OCI-LY7 (cell line): ENCODE measurements at regions not wholly inside any gene's neighbourhood (a gene's known extent, or its start where the extent isn't known, plus 50 kb on each side); places are given as distances from the start of the nearest gene placed in this dataset.
"Not testable (repeated sequence)": the region's sequence is repeated elsewhere in the genome, so short reads cannot be mapped to it uniquely, and the experiment has no call there.

Source experiments
- CTCF ChIP-seq: fragments of 200-600 bp; sonication (generic); conservative IDR thresholded peaks from 2 replicates; pipeline ENCODE4 v1.5.1; 2014; ENCODE audit warnings: mild to moderate bottlenecking, antibody characterized with exemption, low read length, moderate library complexity, mixed read lengths
- EZH2phosphoT487 ChIP-seq: fragments of 200-600 bp; sonication (generic); IDR thresholded peaks from 2 replicates; pipeline ENCODE4 v1.6.1; 2018; ENCODE audit warnings: low read depth, borderline replicate concordance, mild to moderate bottlenecking, mixed run types, antibody characterized with exemption, low read length, moderate library complexity, mixed read lengths

GRCh38 chr7:6902097-6902518 lies 76.0 kb upstream of the CCZ1B start:
- TF ChIP-seq CTCF, EZH2phosphoT487: not testable (repeated sequence)
